GM12864 (cell line): ENCODE measurements at regions not wholly inside any gene's neighbourhood (a gene's known extent, or its start where the extent isn't known, plus 50 kb on each side); places are given as distances from the start of the nearest gene placed in this dataset.

Experiments
- DNase-seq: peaks from one replicate; pipeline ENCODE4 v3.0.0-alpha.2; 2011; ENCODE audit warnings: low read depth
- H3K4me3 ChIP-seq: 2 replicates; pipeline ENCODE4 v1.5.1; 2011; ENCODE audit warnings: mild to moderate bottlenecking, low read depth, low read length, control low read depth
- TF ChIP-seq, protein P1 (sequence below): IDR thresholded peaks from 2 replicates; pipeline ENCODE4 v1.5.1; 2011; ENCODE audit warnings: low read depth, mild to moderate bottlenecking, moderate library complexity, low read length, control low read depth, inconsistent platforms; ENCODE audit errors: missing control alignments

DNA sequence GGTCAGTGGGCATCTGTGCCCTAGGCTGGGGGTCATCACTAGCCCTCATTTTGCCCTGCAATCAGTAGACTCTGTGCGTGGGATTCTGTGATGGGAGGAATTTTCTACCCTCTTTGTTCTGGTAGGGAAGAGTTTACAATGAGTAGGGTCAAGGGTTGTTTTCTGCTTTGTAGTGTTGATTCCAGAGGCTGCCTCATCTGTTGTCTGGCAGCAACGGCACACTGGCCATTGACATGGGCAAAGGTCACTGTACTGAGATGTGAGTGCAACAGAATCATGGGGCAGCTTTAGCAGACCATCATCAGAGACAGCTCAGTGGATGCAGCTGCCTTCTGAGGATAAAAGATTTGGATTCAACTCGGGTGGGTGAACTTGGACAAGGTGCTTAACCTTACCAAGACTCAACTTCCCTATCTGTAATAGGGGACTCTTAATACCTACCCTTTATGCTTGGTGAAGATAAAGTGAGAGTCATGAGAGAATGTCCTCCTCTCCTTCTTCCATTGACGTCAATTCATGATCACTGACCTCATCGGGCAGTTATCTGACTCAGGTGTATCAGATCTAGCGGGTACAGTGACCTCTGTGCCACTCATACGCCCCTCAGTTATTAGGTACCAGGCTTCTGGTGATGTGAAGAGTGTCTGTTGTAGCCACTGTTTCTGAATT, 127.5 kb downstream of the RPLP1 start:
- DNase-seq = no peak
- TF ChIP-seq, protein P1, sequence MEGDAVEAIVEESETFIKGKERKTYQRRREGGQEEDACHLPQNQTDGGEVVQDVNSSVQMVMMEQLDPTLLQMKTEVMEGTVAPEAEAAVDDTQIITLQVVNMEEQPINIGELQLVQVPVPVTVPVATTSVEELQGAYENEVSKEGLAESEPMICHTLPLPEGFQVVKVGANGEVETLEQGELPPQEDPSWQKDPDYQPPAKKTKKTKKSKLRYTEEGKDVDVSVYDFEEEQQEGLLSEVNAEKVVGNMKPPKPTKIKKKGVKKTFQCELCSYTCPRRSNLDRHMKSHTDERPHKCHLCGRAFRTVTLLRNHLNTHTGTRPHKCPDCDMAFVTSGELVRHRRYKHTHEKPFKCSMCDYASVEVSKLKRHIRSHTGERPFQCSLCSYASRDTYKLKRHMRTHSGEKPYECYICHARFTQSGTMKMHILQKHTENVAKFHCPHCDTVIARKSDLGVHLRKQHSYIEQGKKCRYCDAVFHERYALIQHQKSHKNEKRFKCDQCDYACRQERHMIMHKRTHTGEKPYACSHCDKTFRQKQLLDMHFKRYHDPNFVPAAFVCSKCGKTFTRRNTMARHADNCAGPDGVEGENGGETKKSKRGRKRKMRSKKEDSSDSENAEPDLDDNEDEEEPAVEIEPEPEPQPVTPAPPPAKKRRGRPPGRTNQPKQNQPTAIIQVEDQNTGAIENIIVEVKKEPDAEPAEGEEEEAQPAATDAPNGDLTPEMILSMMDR = no peak
- H3K4me3 ChIP-seq = no peak overlapping the region

DNA sequence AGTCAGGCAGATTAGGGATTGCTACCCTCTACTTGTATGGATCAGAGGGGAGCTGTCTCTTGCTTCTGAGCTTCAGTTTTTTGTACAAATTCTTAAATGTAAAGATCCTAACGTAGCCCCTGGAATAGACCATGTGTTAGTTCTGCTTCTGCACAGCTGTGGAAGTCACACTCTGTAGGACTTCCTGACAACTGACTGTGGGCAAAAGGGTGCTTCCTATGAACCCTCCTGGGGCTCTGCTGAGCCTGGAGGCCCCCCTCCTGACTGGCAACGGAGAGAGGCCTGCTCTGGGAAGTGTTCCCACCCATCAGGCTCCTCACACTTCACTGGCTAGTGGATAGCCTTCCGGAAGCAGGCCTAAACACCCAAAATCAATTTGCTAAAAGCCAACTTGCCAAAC, 131.0 kb downstream of the RPLP1 start:
- H3K4me3 ChIP-seq = no peak overlapping the region
- TF ChIP-seq, protein P1 = no peak
- no peak for DNase-seq

DNA sequence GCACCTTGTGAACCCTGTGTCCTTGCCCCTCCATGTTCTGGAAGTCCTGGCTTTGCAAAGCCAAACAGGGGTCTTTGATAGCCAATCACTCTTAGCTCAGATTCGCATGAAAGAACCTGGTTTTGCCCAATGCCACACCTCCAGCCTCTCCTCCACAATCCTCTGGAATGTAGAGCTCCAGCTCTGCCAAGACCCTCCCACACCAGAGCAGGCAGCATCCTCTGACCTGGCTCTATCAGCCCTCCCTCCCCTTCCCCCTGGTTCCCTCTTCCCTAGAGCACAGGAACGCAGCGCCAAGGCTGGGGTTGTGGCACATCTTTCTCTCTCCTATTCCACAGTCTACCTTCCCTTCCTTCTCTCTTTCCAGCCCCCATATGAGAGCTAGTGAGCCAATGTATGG, 133.3 kb downstream of the RPLP1 start:
- DNase-seq = no peak
- TF ChIP-seq, protein P1 = no peak

DNA sequence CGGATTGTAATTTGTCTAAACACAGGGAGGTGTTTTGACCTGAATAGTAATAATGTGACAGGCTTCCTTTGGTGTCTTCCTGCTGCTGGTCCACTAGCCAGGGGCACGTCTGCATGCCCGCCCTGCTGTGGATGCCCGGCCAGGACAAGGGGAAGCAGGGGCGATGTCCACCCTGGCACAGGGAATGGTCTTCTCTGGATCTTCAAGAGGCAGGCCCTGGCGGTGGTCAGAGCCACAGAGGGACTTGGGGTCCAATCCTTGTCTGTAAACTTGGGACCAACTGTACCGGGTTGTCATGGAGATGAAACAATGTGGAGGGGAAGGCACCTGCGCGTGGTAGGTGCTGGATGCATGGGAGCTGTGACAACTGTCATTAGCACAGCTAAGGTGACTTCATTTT, 134.1 kb downstream of the RPLP1 start:
- no peak overlapping the region for H3K4me3 ChIP-seq
- DNase-seq = no peak
- TF ChIP-seq, protein P1 = no peak

More for the DNA sequence above, 133.3 kb downstream of the RPLP1 start:
- no peak overlapping the region for H3K4me3 ChIP-seq

DNA sequence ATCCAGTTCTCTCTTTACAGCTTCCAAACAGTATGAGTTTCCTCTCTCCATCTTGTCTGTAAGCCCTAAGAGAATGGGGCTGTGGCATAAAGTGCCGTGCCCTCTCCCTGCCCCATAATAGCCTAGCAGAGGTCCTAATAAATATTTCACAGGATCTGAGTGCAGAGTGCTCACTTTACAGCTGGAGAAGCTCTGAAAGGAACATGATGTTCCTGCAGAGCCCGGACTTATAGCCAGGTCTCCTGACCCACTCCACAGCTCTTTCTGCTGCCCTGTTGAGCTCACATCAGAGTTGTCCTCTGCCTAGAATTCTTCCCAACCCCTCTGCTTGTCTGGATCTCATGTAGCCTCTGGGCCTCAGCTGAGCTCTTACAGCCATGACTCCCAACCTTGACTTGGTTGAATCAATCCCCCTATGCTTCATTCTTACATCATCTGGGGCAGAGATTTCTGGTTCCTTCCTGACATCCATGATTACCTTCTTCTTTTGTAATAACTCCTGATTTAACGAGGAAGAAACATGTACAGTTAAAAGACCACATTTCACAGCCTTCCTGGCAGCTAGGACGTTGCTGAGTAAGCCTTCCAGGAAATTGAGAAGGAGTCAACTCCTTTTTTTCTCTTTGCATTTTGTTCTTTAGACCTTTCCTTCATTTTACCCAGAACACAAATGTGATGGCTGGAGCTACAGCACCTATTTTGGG, 135.3 kb downstream of the RPLP1 start:
- TF ChIP-seq, protein P1 = no peak
- DNase-seq = no peak
- no peak overlapping the region for H3K4me3 ChIP-seq

DNA sequence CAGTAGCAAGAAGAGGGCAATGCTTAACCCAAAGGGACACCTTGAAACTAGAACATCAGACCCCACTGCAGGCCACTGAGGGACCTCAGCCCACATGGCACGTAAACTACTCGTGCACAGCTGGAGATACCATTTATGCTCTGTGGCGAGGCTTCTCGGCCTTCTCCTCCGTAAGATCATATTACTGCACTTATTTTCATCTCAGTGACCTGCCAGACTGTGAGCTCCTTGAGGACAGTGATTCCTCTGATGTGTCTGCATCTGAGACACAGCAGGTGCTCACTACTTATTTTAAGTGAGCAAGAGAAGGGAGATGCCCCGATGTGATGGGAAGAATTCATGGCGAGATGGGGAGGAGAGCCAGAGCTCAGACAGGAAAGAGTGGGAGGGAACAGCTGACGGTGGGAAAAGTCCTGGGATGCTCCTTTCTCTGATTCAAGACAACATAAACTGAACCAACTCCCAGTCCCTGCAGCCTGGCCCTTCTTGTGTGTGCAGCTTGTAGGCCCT, 137.6 kb downstream of the RPLP1 start:
- no peak overlapping the region for H3K4me3 ChIP-seq
- TF ChIP-seq, protein P1 = no peak
- no peak for DNase-seq

DNA sequence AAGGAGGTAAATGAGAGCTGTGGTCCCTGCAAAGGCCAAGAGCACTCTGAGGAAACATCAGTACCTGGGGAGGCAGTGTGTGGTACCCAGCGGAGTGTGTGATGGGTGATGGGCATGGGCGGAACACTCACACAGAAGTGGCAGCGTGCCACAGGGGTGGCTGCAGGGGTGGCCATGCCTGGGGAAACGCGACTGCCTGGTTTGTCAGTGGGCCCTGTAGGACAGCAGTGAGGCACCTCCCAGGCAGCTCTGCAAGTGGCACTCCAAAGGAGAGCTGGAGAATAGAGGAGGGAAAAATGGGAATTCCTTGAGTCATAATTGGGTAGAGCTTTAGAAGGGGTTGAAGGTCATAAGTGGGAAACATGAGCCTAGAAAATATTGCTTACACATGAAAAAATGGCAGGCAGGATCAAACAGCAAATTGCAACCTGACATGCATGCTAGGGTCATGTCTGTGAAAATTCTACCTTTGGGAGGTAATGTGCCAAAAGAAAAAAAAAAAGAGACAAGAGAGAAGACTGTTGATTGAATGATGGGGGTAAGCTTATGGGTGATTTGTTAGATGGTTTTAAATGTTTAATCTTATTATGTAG, 138.4 kb downstream of the RPLP1 start:
- no peak overlapping the region for H3K4me3 ChIP-seq
- DNase-seq = no peak
- TF ChIP-seq, protein P1 = no peak
